Suprapubic skin (tissue), 4 donors: ENCODE measurements at regions not wholly inside any gene's neighbourhood (a gene's known extent, or its start where the extent isn't known, plus 50 kb on each side); places are given as distances from the start of the nearest gene placed in this dataset.

ENCODE experiments used
- DNase-seq, 2 donors: peaks; one replicate each; pipeline ENCODE4 v3.0.0-alpha.2; 2019; ENCODE audit warnings: low spot score in 2 of 2
- H3K27ac ChIP-seq: fragments of 200-600 bp; sonication (generic); one replicate; pipeline ENCODE4 v1.5.1; 2019
- H3K27me3 ChIP-seq: fragments of 200-600 bp; sonication (generic); one replicate; pipeline ENCODE4 v1.5.1; 2019
- H3K36me3 ChIP-seq: fragments of 200-600 bp; sonication (generic); one replicate; pipeline ENCODE4 v1.5.1; 2019
- H3K4me1 ChIP-seq: fragments of 200-600 bp; sonication (generic); one replicate; pipeline ENCODE4 v1.5.1; 2019
- H3K4me3 ChIP-seq: fragments of 200-600 bp; sonication (generic); one replicate; pipeline ENCODE4 v1.5.1; 2019; ENCODE audit warnings: mild to moderate bottlenecking
- H3K9me3 ChIP-seq: fragments of 200-600 bp; sonication (generic); one replicate; pipeline ENCODE4 v1.5.1; 2019
- CTCF ChIP-seq, 2 donors: fragments of 200-600 bp in 1 of 2; fragments of 450-650 bp in 1 of 2; sonication (generic) in 1 of 2; IDR thresholded peaks; one replicate each; pipeline ENCODE4 v1.5.1; 2016 to 2019; ENCODE audit warnings: antibody characterized with exemption in 2 of 2, mild to moderate bottlenecking in 1 of 2, moderate library complexity in 1 of 2
- EP300 ChIP-seq: sonication (generic); formaldehyde crosslinking; IDR thresholded peaks from one replicate; pipeline ENCODE4 v1.6.1; 2017; ENCODE audit warnings: antibody characterized with exemption
- POLR2A ChIP-seq, 2 donors: fragments of 450-650 bp; IDR thresholded peaks; one replicate each; pipeline ENCODE4 v1.6.1; 2017; ENCODE audit warnings: antibody characterized with exemption in 2 of 2, mild to moderate bottlenecking in 2 of 2, moderate library complexity in 2 of 2
- POLR2AphosphoS5 ChIP-seq, 3 donors: sonication (generic); formaldehyde crosslinking; IDR thresholded peaks; one replicate each; pipeline ENCODE4 v1.6.1; 2017; ENCODE audit warnings: antibody characterized with exemption in 3 of 3
- WGBS: methylation state at CpG from one replicate; pipeline ENCODE4 v1.1.5; 2018; 5-methylcytosine and 5-hydroxymethylcytosine counted together

GRCh38 chr22:48428631-48429371, 1398.9 kb downstream of the BRD1 start:
- 76% methylated on average over 18 of the region's 18 CpGs for WGBS
- Histone ChIP-seq H3K36me3 (no peaks in the 10 kb centered on the region), H3K9me3 (no peaks in the 10 kb centered on the region), H3K27me3 (no peaks in the 10 kb centered on the region), H3K27ac (no peak overlapping the region), H3K4me1 (no peaks in the 10 kb centered on the region), H3K4me3 (no peak overlapping the region)
- TF ChIP-seq CTCF (IDR thresholded peaks at IDR 0.05) (no peak), POLR2AphosphoS5 (IDR thresholded peaks at IDR 0.05) (no peak), EP300 (no peak), POLR2A (IDR thresholded peaks at IDR 0.05) (no peak)
- peak in 1 of 2 donors; percentile 38 for DNase-seq

- Histone ChIP-seq H3K27me3 (no peaks in the 10 kb centered on the region), H3K27ac (no peak overlapping the region), H3K9me3 (no peaks in the 10 kb centered on the region), H3K36me3 (no peaks in the 10 kb centered on the region), H3K4me1 (no peaks in the 10 kb centered on the region), H3K4me3 (no peak overlapping the region)
- DNase-seq, result peak; percentile 46 to 72
- WGBS, result 87% methylated on average over 11 of the region's 15 CpGs
- TF ChIP-seq CTCF (IDR thresholded peaks at IDR 0.05), result no peak
- TF ChIP-seq POLR2AphosphoS5 (IDR thresholded peaks at IDR 0.05), result no peak
- TF ChIP-seq POLR2A (IDR thresholded peaks at IDR 0.05), result no peak
- no peak for TF ChIP-seq EP300
These were observed 1399.9 kb downstream of the BRD1 start for GRCh38 chr22:48427731-48428211.

GRCh38 chr22:48426466-48427380, 1401.0 kb downstream of the BRD1 start:
- WGBS, result 68% methylated on average over 10 of the region's 18 CpGs
- H3K27ac ChIP-seq, result no peak overlapping the region
- H3K4me3 ChIP-seq, result no peak overlapping the region
- no peaks in the 10 kb centered on the region for H3K36me3 ChIP-seq
- H3K9me3 ChIP-seq, result no peaks in the 10 kb centered on the region
- H3K4me1 ChIP-seq, result no peaks in the 10 kb centered on the region
- TF ChIP-seq POLR2AphosphoS5 (IDR thresholded peaks at IDR 0.05), result no peak
- TF ChIP-seq CTCF (IDR thresholded peaks at IDR 0.05), result no peak
- TF ChIP-seq POLR2A (IDR thresholded peaks at IDR 0.05), result no peak
- TF ChIP-seq EP300, result no peak
- DNase-seq, result peak; percentile 26 to 69
- H3K27me3 ChIP-seq, result no peaks in the 10 kb centered on the region

- 72% methylated on average over 2 of the region's 12 CpGs for WGBS
- TF ChIP-seq CTCF (IDR thresholded peaks at IDR 0.05) (no peak), POLR2A (IDR thresholded peaks at IDR 0.05) (no peak), EP300 (no peak), POLR2AphosphoS5 (IDR thresholded peaks at IDR 0.05) (no peak)
- Histone ChIP-seq H3K27me3 (no peaks in the 10 kb centered on the region), H3K4me3 (no peak overlapping the region), H3K36me3 (no peaks in the 10 kb centered on the region), H3K4me1 (no peaks in the 10 kb centered on the region), H3K9me3 (no peaks in the 10 kb centered on the region), H3K27ac (no peak overlapping the region)
- DNase-seq, result peak; percentile 36 to 38
These were observed 1402.0 kb downstream of the BRD1 start for GRCh38 chr22:48425641-48426040.

GRCh38 chr22:48425091-48425506, 1402.6 kb downstream of the BRD1 start:
- peak in 1 of 2 donors; percentile 67 for DNase-seq
- no peak for TF ChIP-seq CTCF (IDR thresholded peaks at IDR 0.05)
- TF ChIP-seq POLR2A (IDR thresholded peaks at IDR 0.05), result no peak
- TF ChIP-seq EP300, result no peak
- no peak for TF ChIP-seq POLR2AphosphoS5 (IDR thresholded peaks at IDR 0.05)
- Histone ChIP-seq H3K36me3 (no peaks in the 10 kb centered on the region), H3K4me1 (no peaks in the 10 kb centered on the region), H3K27me3 (no peaks in the 10 kb centered on the region), H3K9me3 (no peaks in the 10 kb centered on the region), H3K4me3 (no peak overlapping the region), H3K27ac (no peak overlapping the region)
- 80% methylated on average over 4 of the region's 15 CpGs for WGBS
